Gastroesophageal sphincter (tissue), 4 donors: ENCODE measurements at regions not wholly inside any gene's neighbourhood (a gene's known extent, or its start where the extent isn't known, plus 50 kb on each side); places are given as distances from the start of the nearest gene placed in this dataset.
"Not testable (repeated sequence)": the region's sequence is repeated elsewhere in the genome, so short reads cannot be mapped to it uniquely, and the experiment has no call there.

Experiments used
- ATAC-seq: fragments of 150-250 bp; one replicate; pipeline ENCODE4 v1.9.1; 2016; ENCODE audit warnings: mild to moderate bottlenecking, moderate library complexity
- H3K27ac ChIP-seq, 4 donors: fragments of 200-600 bp; sonication (generic) in 3 of 4; 1 replicate in 3 of 4; 2 replicates in 1 of 4; pipeline ENCODE4 v1.5.1; 2016 to 2019
- H3K27me3 ChIP-seq: fragments of 200-600 bp; sonication (generic); one replicate; pipeline ENCODE4 v1.5.1; 2019
- H3K36me3 ChIP-seq, 2 donors: fragments of 200-600 bp; sonication (generic); one replicate each; pipeline ENCODE4 v1.5.1; 2019; ENCODE audit warnings: control low read depth in 1 of 2
- H3K4me1 ChIP-seq, 3 donors: fragments of 200-600 bp; sonication (generic); 1 replicate in 2 of 3; 2 replicates in 1 of 3; pipeline ENCODE4 v1.5.1; 2016 to 2019; ENCODE audit warnings: control low read depth in 2 of 3
- H3K4me3 ChIP-seq, 2 donors: fragments of 200-600 bp; sonication (generic); one replicate each; pipeline ENCODE4 v1.5.1; 2019; ENCODE audit warnings: mild to moderate bottlenecking in 1 of 2, moderate library complexity in 1 of 2
- H3K9me3 ChIP-seq, 3 donors: fragments of 200-600 bp; sonication (generic); one replicate each; pipeline ENCODE4 v1.5.1; 2017 to 2019; ENCODE audit warnings: control low read depth in 2 of 3
- EP300 ChIP-seq: sonication (generic); formaldehyde crosslinking; IDR thresholded peaks from one replicate; pipeline ENCODE4 v1.6.1; 2017; ENCODE audit warnings: antibody characterized with exemption, mild to moderate bottlenecking
- POLR2A ChIP-seq, 2 donors: fragments of 450-650 bp; IDR thresholded peaks; one replicate each; pipeline ENCODE4 v1.6.1; 2017; ENCODE audit warnings: antibody characterized with exemption in 2 of 2, mild to moderate bottlenecking in 2 of 2, moderate library complexity in 1 of 2
- POLR2AphosphoS5 ChIP-seq: sonication (generic); formaldehyde crosslinking; IDR thresholded peaks from one replicate; pipeline ENCODE4 v1.6.1; 2017; ENCODE audit warnings: antibody characterized with exemption
- WGBS, 2 donors: methylation state at CpG; one replicate each; pipeline ENCODE4 v1.1.5; 2018; ENCODE audit warnings: low coverage in 1 of 2; 5-methylcytosine and 5-hydroxymethylcytosine counted together
- TF ChIP-seq, protein P1 (sequence below), 4 experiments: fragments of 200-600 bp in 2 of 4; fragments of 450-650 bp in 2 of 4; sonication (generic) in 1 of 4; IDR thresholded peaks; one replicate each; pipeline ENCODE4 v1.5.1; 2017 to 2019; ENCODE audit warnings: antibody characterized with exemption in 4 of 4, mild to moderate bottlenecking in 2 of 4, moderate library complexity in 2 of 4

- no peaks in the 10 kb centered on the region for H3K9me3 ChIP-seq
- TF ChIP-seq POLR2AphosphoS5 (no peak), EP300 (no peak), POLR2A (IDR thresholded peaks at IDR 0.05) (no peak)
- TF ChIP-seq, protein P1, sequence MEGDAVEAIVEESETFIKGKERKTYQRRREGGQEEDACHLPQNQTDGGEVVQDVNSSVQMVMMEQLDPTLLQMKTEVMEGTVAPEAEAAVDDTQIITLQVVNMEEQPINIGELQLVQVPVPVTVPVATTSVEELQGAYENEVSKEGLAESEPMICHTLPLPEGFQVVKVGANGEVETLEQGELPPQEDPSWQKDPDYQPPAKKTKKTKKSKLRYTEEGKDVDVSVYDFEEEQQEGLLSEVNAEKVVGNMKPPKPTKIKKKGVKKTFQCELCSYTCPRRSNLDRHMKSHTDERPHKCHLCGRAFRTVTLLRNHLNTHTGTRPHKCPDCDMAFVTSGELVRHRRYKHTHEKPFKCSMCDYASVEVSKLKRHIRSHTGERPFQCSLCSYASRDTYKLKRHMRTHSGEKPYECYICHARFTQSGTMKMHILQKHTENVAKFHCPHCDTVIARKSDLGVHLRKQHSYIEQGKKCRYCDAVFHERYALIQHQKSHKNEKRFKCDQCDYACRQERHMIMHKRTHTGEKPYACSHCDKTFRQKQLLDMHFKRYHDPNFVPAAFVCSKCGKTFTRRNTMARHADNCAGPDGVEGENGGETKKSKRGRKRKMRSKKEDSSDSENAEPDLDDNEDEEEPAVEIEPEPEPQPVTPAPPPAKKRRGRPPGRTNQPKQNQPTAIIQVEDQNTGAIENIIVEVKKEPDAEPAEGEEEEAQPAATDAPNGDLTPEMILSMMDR (IDR thresholded peaks at IDR 0.05), result no peak
- no peak overlapping the region for H3K4me3 ChIP-seq
- 73 to 75% methylated on average over 1 of the region's 1 CpG for WGBS, 2 donors
- H3K36me3 ChIP-seq, result no peaks in the 10 kb centered on the region
- H3K27ac ChIP-seq, result no peak overlapping the region
- ATAC-seq, result no peak
- no peaks in the 10 kb centered on the region for H3K27me3 ChIP-seq
- no peaks in the 10 kb centered on the region for H3K4me1 ChIP-seq
Measured at GRCh38 chr1:80523861-80524260, 1276.9 kb upstream of the ADGRL2 start.

GRCh38 chr1:80523071-80523470 lies 1277.7 kb upstream of the ADGRL2 start:
- H3K27ac ChIP-seq, ATAC-seq, H3K9me3 ChIP-seq, H3K27me3 ChIP-seq, H3K4me1 ChIP-seq, H3K36me3 ChIP-seq, H3K4me3 ChIP-seq: not testable (repeated sequence)

- Histone ChIP-seq H3K9me3 (no peaks in the 10 kb centered on the region), H3K27me3 (no peaks in the 10 kb centered on the region), H3K27ac (no peak overlapping the region), H3K36me3 (no peaks in the 10 kb centered on the region), H3K4me1 (no peaks in the 10 kb centered on the region), H3K4me3 (no peak overlapping the region)
- WGBS, 2 donors, result 56% methylated on average over 1 of the region's 1 CpG; no CpG with 5 or more reads in 1 of the 2 donors
- no peak for ATAC-seq
- TF ChIP-seq POLR2AphosphoS5 (no peak), EP300 (no peak), POLR2A (IDR thresholded peaks at IDR 0.05) (no peak)
- TF ChIP-seq, protein P1 (IDR thresholded peaks at IDR 0.05), result no peak
Measured at GRCh38 chr1:80520949-80521348, 1279.8 kb upstream of the ADGRL2 start.

GRCh38 chr1:80517062-80517461 lies 1283.7 kb upstream of the ADGRL2 start:
- TF ChIP-seq, protein P1 (IDR thresholded peaks at IDR 0.05), result no peak
- TF ChIP-seq EP300, result no peak
- no peak for TF ChIP-seq POLR2AphosphoS5
- TF ChIP-seq POLR2A (IDR thresholded peaks at IDR 0.05), result no peak
- Histone ChIP-seq H3K4me1 (no peaks in the 10 kb centered on the region), H3K4me3 (no peak overlapping the region), H3K36me3 (no peaks in the 10 kb centered on the region), H3K9me3 (no peaks in the 10 kb centered on the region), H3K27me3 (no peaks in the 10 kb centered on the region), H3K27ac (no peak overlapping the region)
- ATAC-seq, result no peak
- 75 to 95% methylated on average over 1 of the region's 1 CpG for WGBS, 2 donors

- H3K27me3 ChIP-seq, result no peaks in the 10 kb centered on the region
- H3K4me3 ChIP-seq, result no peak overlapping the region
- no peaks in the 10 kb centered on the region for H3K9me3 ChIP-seq
- WGBS, 2 donors, result 47 to 100% methylated on average over 1 to 2 of the region's 2 CpGs
- no peaks in the 10 kb centered on the region for H3K36me3 ChIP-seq
- ATAC-seq, result no peak
- no peak overlapping the region for H3K27ac ChIP-seq
- TF ChIP-seq EP300 (no peak), POLR2A (IDR thresholded peaks at IDR 0.05) (no peak)
- TF ChIP-seq, protein P1 (IDR thresholded peaks at IDR 0.05), result no peak
- H3K4me1 ChIP-seq, result peaks cover 0 to 2% (median 0%) of the 10 kb centered on the region in 3 donors
Measured at GRCh38 chr1:80509965-80510522, 1290.7 kb upstream of the ADGRL2 start.

DNA sequence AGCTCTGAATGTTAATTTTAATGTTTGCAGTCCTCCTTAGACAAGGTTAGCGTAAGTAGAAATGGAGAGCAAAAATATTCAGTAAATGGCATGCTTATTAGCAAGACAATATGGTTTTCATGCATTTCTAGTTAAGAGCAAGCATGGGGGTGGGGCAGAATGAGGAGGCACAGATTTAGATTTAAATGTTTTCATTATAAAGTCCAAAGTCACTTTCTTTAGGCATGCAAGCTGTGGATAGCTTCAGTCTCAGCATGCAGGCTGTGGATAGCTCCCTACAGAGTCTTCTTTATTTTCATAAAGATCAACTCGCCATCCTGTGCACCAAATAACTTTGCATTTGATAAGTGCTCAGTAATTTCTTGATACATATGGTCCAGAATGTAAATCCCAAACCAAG lies 1294.5 kb upstream of the ADGRL2 start:
- no peaks in the 10 kb centered on the region for H3K27me3 ChIP-seq
- ATAC-seq, result no peak
- TF ChIP-seq EP300, result no peak
- TF ChIP-seq POLR2AphosphoS5, result no peak
- TF ChIP-seq, protein P1 (IDR thresholded peaks at IDR 0.05), result no peak
- TF ChIP-seq POLR2A (IDR thresholded peaks at IDR 0.05), result no peak
- H3K36me3 ChIP-seq, result no peaks in the 10 kb centered on the region
- no peak overlapping the region for H3K27ac ChIP-seq
- H3K4me1 ChIP-seq, result peaks cover 0 to 5% (median 0%) of the 10 kb centered on the region in 3 donors
- 65 to 81% methylated on average over 2 of the region's 2 CpGs for WGBS, 2 donors
- H3K9me3 ChIP-seq, result no peaks in the 10 kb centered on the region
- H3K4me3 ChIP-seq, result no peak overlapping the region
